ENCODE measurements at regions not wholly inside any gene's neighbourhood (a gene's known extent, or its start where the extent isn't known, plus 50 kb on each side); places are given as distances from the start of the nearest gene placed in this dataset.

DNA sequence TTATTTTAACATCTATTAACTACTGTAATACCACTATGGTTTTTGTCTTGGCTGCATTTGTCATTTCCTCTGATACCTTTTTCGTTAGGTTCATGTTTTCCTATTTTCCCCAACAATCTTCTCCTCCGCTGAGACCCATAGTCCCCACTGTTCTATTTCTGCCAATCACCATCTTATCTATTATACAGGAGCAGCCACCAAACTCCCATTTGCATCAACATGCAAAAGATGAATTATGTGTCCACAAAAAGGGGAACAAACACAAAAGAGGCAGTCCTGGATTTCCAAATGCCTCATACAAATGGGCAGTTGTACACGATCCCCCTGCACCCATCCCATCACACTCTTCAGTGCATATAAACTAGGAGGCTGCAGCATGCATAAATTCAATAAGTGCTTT lies 121.7 kb upstream of the MYLIP start:
- DNase-seq (ENCODE audit: low read depth) = no peak
- no peak overlapping the region for H3K4me3 ChIP-seq (ENCODE audit: control insufficient read depth, low read depth, low read length)
- no peak for TF ChIP-seq CTCF (conservative IDR thresholded peaks at IDR 0.05; ENCODE audit: control insufficient read depth, insufficient read depth, low read depth, low read length)

DNA sequence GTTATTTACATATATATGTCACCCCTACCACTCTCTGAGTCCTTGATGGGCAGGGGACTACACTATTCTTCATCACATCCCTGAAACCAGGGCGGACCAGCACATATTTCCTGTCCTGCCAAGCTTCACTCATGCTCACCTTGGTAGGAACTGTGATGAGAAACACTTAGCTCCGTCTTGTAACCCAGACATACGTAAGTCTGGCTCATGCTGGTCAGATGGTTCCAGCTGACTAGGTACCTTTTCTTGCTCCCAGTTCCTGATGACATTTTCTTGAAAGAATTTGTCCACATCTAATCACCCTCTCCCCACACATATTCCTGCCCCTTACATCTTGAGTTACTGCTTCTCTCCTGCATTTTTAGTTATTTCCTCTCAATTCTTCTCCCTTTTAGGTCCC lies 122.2 kb upstream of the MYLIP start:
- no peak overlapping the region for H3K4me3 ChIP-seq (ENCODE audit: control insufficient read depth, low read depth, low read length)
- TF ChIP-seq CTCF (conservative IDR thresholded peaks at IDR 0.05; ENCODE audit: control insufficient read depth, insufficient read depth, low read depth, low read length) = no peak
- no peak for DNase-seq (ENCODE audit: low read depth)

DNA sequence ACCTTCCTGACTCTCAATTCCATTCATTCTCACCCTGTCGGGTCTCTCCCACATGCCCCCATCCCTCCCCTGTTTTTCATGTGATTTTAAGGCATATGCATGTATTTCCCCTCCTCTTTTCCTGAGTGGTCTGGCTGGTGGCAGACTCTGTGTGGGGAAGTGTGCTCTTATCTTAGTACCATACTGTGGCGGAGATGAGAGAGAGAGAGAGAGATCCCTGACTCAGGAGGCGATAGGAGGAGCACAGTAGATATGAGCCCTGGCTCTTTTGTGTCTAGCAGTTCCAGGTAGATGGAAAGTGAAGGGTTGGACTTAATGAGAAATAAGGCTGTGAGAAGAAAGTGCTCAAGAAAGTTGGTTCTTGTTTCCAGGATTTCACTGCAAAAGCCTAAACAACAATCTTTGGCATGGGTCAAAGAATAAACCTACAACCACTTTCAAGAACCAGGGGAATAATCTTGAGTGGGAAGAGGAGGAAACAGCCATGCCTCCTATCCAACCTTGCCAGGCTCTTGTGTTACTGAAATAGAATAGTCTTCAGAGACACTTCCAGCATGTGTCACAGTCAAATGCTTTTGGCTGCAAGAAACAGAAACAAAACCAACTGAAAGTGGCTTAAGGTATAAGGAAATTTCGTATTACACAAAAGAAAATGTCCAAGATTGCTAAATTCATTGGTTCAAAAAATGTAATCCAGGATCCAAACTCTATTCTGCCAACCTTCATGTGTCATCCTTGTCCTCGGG lies 123.8 kb upstream of the MYLIP start:
- DNase-seq (ENCODE audit: low read depth) = no peak
- H3K4me3 ChIP-seq (ENCODE audit: control insufficient read depth, low read depth, low read length) = no peak overlapping the region
- no peak for TF ChIP-seq CTCF (conservative IDR thresholded peaks at IDR 0.05; ENCODE audit: control insufficient read depth, insufficient read depth, low read depth, low read length)

GRCh38 chr6:16003197-16003491 lies 125.7 kb upstream of the MYLIP start:
- DNase-seq (ENCODE audit: low read depth) = no peak
- no peak for TF ChIP-seq CTCF (conservative IDR thresholded peaks at IDR 0.05; ENCODE audit: control insufficient read depth, insufficient read depth, low read depth, low read length)
- H3K4me3 ChIP-seq (ENCODE audit: control insufficient read depth, low read depth, low read length) = no peak overlapping the region

GRCh38 chr6:16002332-16003196 lies 126.3 kb upstream of the MYLIP start:
- DNase-seq (ENCODE audit: low read depth) = no peak
- no peak for TF ChIP-seq CTCF (conservative IDR thresholded peaks at IDR 0.05; ENCODE audit: control insufficient read depth, insufficient read depth, low read depth, low read length)
- H3K4me3 ChIP-seq (ENCODE audit: control insufficient read depth, low read depth, low read length) = no peak overlapping the region

DNA sequence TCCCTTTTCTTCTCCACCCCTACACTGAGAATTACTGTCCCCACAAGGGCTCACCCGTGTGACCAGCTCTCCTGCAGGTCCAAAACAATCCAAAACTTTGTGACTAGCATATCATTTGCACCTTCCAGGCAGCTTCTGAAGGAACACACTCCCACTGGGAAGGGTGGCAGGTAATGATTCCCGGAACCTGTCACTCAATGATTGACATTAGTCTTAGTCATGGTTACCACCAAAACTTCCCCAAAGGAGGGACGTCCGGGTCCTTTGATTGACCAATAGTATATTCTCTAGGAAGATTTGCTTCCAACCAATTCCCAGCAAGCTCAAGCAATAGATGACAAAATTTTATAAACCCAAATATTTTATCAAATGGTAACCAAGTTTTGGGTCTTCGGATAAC lies 127.7 kb upstream of the MYLIP start:
- no peak overlapping the region for H3K4me3 ChIP-seq (ENCODE audit: control insufficient read depth, low read depth, low read length)
- no peak for TF ChIP-seq CTCF (conservative IDR thresholded peaks at IDR 0.05; ENCODE audit: control insufficient read depth, insufficient read depth, low read depth, low read length)
- DNase-seq (ENCODE audit: low read depth) = no peak
